IMR-90 (cell line): ENCODE measurements at regions not wholly inside any gene's neighbourhood (a gene's known extent, or its start where the extent isn't known, plus 50 kb on each side); places are given as distances from the start of the nearest gene placed in this dataset.
A peak's percentile ranks its signal among the peaks of the same experiment; 100 is the strongest.

ENCODE experiments used
- ATAC-seq: fragments of 200-7000 bp; cut with Tn5 transposase; 2 replicates; pipeline ENCODE4 v1.9.1; 2020; ENCODE audit warnings: low read depth, mild to moderate bottlenecking, moderate library complexity
- BruUV-seq: library from RNA; stranded (reverse); fragments of 400-500 nt; replicated peaks from 2 replicates; lab custom pipeline; 2021; lab: Mats Ljungman, UMichigan
- CTCF ChIA-PET: fragments of 300-600 bp; formaldehyde crosslinking; extraction: SDS; loops from one replicate; lab custom pipeline; 2021; ENCODE audit warnings: antibody characterized with exemption; lab: Yijun Ruan, JAX
- POLR2A ChIA-PET: fragments of 300-600 bp; sonication (Branson Sonifier 250); formaldehyde crosslinking; loops from one replicate; lab custom pipeline; 2022; ENCODE audit warnings: antibody characterized with exemption; ENCODE audit not compliant: unreplicated experiment; lab: Charles Lee
- DNase-seq: peaks from one replicate; pipeline ENCODE4 v3.0.0; 2013
- H2AFZ ChIP-seq: replicated peaks from 2 replicates; pipeline ENCODE3; 2013; ENCODE audit warnings: low read length, mild to moderate bottlenecking; ENCODE audit not compliant: poor library complexity
- H2AK5ac ChIP-seq: 2 replicates; pipeline ENCODE4 v1.6.1; 2013; ENCODE audit warnings: low read depth, low read length, inconsistent platforms
- H2AK9ac ChIP-seq: replicated peaks from 2 replicates; pipeline ENCODE3; 2013; ENCODE audit warnings: mild to moderate bottlenecking, low read depth, low read length, moderate library complexity; ENCODE audit not compliant: poor library complexity
- H2BK120ac ChIP-seq: 2 replicates; pipeline ENCODE4 v1.6.1; 2013; ENCODE audit warnings: low read depth, low read length, inconsistent platforms
- H2BK15ac ChIP-seq: 3 replicates; pipeline ENCODE4 v1.6.1; 2013; ENCODE audit warnings: low read depth, low read length, inconsistent platforms
- H2BK20ac ChIP-seq: 2 replicates; pipeline ENCODE4 v1.6.1; 2013; ENCODE audit warnings: low read depth, mild to moderate bottlenecking, inconsistent platforms, low read length, moderate library complexity
- H2BK5ac ChIP-seq: 2 replicates; pipeline ENCODE4 v1.6.1; 2013; ENCODE audit warnings: mild to moderate bottlenecking, low read depth, low read length, inconsistent platforms; ENCODE audit not compliant: poor library complexity, severe bottlenecking
- H3K14ac ChIP-seq: replicated peaks from 2 replicates; pipeline ENCODE4 v1.6.1; 2013; ENCODE audit warnings: low read depth, low read length, inconsistent platforms
- H3K18ac ChIP-seq: 2 replicates; pipeline ENCODE4 v1.6.1; 2013; ENCODE audit warnings: low read depth, low read length, control low read depth
- H3K23ac ChIP-seq: 2 replicates; pipeline ENCODE4 v1.6.1; 2013; ENCODE audit warnings: low read depth, low read length, inconsistent platforms
- H3K27ac ChIP-seq: 2 replicates; pipeline ENCODE4 v1.5.1; 2013; ENCODE audit warnings: mild to moderate bottlenecking, control low read depth, low read length; ENCODE audit not compliant: insufficient read depth
- H3K27me3 ChIP-seq: 2 replicates; pipeline ENCODE4 v1.6.1; 2013; ENCODE audit warnings: low read length; ENCODE audit not compliant: control insufficient read depth, insufficient read depth
- H3K36me3 ChIP-seq: 2 replicates; pipeline ENCODE4 v1.6.1; 2013; ENCODE audit warnings: low read length, mixed read lengths; ENCODE audit not compliant: control insufficient read depth, insufficient read depth
- H3K4ac ChIP-seq: 2 replicates; pipeline ENCODE4 v1.6.1; 2013; ENCODE audit warnings: low read depth, low read length, inconsistent platforms
- H3K4me1 ChIP-seq: 2 replicates; pipeline ENCODE4 v1.6.1; 2013; ENCODE audit warnings: low read length, mixed read lengths; ENCODE audit not compliant: control insufficient read depth, insufficient read depth
- H3K4me2 ChIP-seq: 2 replicates; pipeline ENCODE4 v1.6.1; 2013; ENCODE audit warnings: low read depth, mild to moderate bottlenecking, control low read depth, low read length, moderate library complexity
- H3K4me3 ChIP-seq: 2 replicates; pipeline ENCODE4 v1.5.1; 2013; ENCODE audit warnings: low read depth, mild to moderate bottlenecking, control low read depth, low read length, moderate library complexity; ENCODE audit not compliant: insufficient read depth
- H3K56ac ChIP-seq: 2 replicates; pipeline ENCODE4 v1.6.1; 2013; ENCODE audit warnings: low read length, inconsistent platforms; ENCODE audit not compliant: insufficient read depth; ENCODE audit errors: extremely low read depth
- H3K79me1 ChIP-seq, 2 experiments: 2 replicates each; pipeline ENCODE4 v1.6.1; 2013; ENCODE audit warnings: low read length in 2 of 2, inconsistent platforms in 1 of 2, low read depth in 1 of 2
- H3K9ac ChIP-seq: 2 replicates; pipeline ENCODE4 v1.6.1; 2013; ENCODE audit warnings: low read depth, low read length, control low read depth
- H3K9me1 ChIP-seq: 2 replicates; pipeline ENCODE4 v1.6.1; 2013; ENCODE audit warnings: low read length, inconsistent platforms; ENCODE audit not compliant: insufficient read depth
- H3K9me3 ChIP-seq: 2 replicates; pipeline ENCODE4 v1.6.1; 2013; ENCODE audit warnings: low read length; ENCODE audit not compliant: control insufficient read depth, insufficient read depth
- H4K20me1 ChIP-seq: 2 replicates; pipeline ENCODE4 v1.6.1; 2013; ENCODE audit warnings: low read length, inconsistent platforms; ENCODE audit not compliant: insufficient read depth
- H4K5ac ChIP-seq: 2 replicates; pipeline ENCODE4 v1.6.1; 2013; ENCODE audit warnings: mild to moderate bottlenecking, low read depth, low read length, control low read depth
- H4K8ac ChIP-seq, 2 experiments: 2 replicates each; pipeline ENCODE4 v1.6.1; 2013; ENCODE audit warnings: low read depth in 2 of 2, low read length in 2 of 2, control low read depth in 1 of 2, inconsistent platforms in 1 of 2
- H4K91ac ChIP-seq: 2 replicates; pipeline ENCODE4 v1.6.1; 2013; ENCODE audit warnings: low read depth, low read length, inconsistent platforms; ENCODE audit not compliant: insufficient read depth
- CHD1 ChIP-seq: IDR thresholded peaks from 2 replicates; pipeline ENCODE4 v1.6.1; 2012; ENCODE audit warnings: low read depth, low read length, improper control_type of control experiment
- USF2 ChIP-seq: fragments of 150-350 bp; IDR thresholded peaks from 2 replicates; pipeline ENCODE4 v1.6.1; 2017; ENCODE audit warnings: mild to moderate bottlenecking, antibody characterized with exemption, low read length, low read depth
- WGBS, 2 experiments: methylation state at CpG; one replicate each; pipeline versions ENCODE4 v1.1.5 to v1.1.7; 2013; ENCODE audit warnings: missing lambda C conversion rate in 2 of 2; ENCODE audit not compliant: insufficient read length in 1 of 2; ENCODE audit errors: extremely low coverage in 2 of 2; 5-methylcytosine and 5-hydroxymethylcytosine counted together
- dilution Hi-C: fragments of 300-500 bp; cut with HindIII; formaldehyde crosslinking; loops from one replicate; pipeline ENCODE4 v1.14.3; 2018; ENCODE audit warnings: low sequenced_read_pairs; ENCODE audit not compliant: unreplicated experiment
- in situ Hi-C: fragments of 300-500 bp; cut with MboI; formaldehyde crosslinking; loops from 3 replicates; pipeline ENCODE4 v1.14.3; 2019; ENCODE audit warnings: low sequenced_read_pairs, inconsistent platforms, mixed read lengths
- intact Hi-C: fragments of 100-400 bp; cut with micrococcal nuclease; formaldehyde crosslinking; loops from 2 replicates; pipeline ENCODE4 v1.10.0; 2022

- peak overlapping the region in 1 of 2 experiments; percentile 68; a peak in 2 of 4 replicates for H4K8ac ChIP-seq
- in situ Hi-C loops (no loop called here), intact Hi-C loops (loop anchor here (5.0 to 10.0 kb wide), 3 partner anchors 164 to 469 kb away; partner anchors contain the start of gene IGFBP5), dilution Hi-C loops (no loop called here)
- peak overlapping the region; percentile 32 for H2AFZ ChIP-seq
- peak overlapping the region; percentile 15; the same call in 1 of the 2 replicates for H3K4me2 ChIP-seq
- H2BK20ac ChIP-seq = peak overlapping the region; percentile 93
- peak overlapping the region; percentile 60 for H4K91ac ChIP-seq
- H3K27ac ChIP-seq = peak overlapping the region; percentile 82
- peak overlapping the region; percentile 35 for H3K23ac ChIP-seq
- peak overlapping the region; percentile 92 for H2BK120ac ChIP-seq
- H3K27me3 ChIP-seq = no peaks in the 10 kb centered on the region; the same call in none of the 2 replicates
- peak overlapping the region; percentile 40; the same call in 1 of the 2 replicates for H3K56ac ChIP-seq
- no peak overlapping the region for H2AK9ac ChIP-seq
- peak overlapping the region; percentile 39 for H2BK5ac ChIP-seq
- H3K9me3 ChIP-seq = no peaks in the 10 kb centered on the region
- no peaks in the 10 kb centered on the region for H3K79me1 ChIP-seq
- ChIA-PET CTCF (interaction anchor here (0.7 to 0.8 kb wide), 2 partner anchors 121 to 350 kb away, joined by 3 read pairs; partner anchors contain the start of gene IGFBP5), POLR2A (no interaction called here)
- H4K5ac ChIP-seq = peak overlapping the region; percentile 92
- no peaks in the 10 kb centered on the region for H3K36me3 ChIP-seq
- peak overlapping the region; percentile 94 for H3K18ac ChIP-seq
- H3K14ac ChIP-seq = peak overlapping the region; percentile 74
- BruUV-seq = no TSS peak
- ATAC-seq (peak; percentile 25), DNase-seq (peak; percentile 62)
- peak overlapping the region; percentile 91 for H3K4ac ChIP-seq
- peaks cover 19% of the 10 kb centered on the region for H3K9me1 ChIP-seq
- no peak overlapping the region for H3K9ac ChIP-seq
- peak overlapping the region; percentile 59 for H2BK15ac ChIP-seq
- peaks cover 27% of the 10 kb centered on the region for H3K4me1 ChIP-seq
- TF ChIP-seq CHD1 (no peak), USF2 (peak; percentile 60; the same call in 1 of the 2 replicates)
- H3K4me3 ChIP-seq = no peak overlapping the region
- no peaks in the 10 kb centered on the region for H4K20me1 ChIP-seq
- WGBS, 2 experiments = 100% methylated on average over 1 of the region's 7 CpGs; no CpG with 5 or more reads in 1 of the 2 experiments
- H2AK5ac ChIP-seq = peak overlapping the region; percentile 68
These were observed 186.0 kb upstream of the TNP1 start for GRCh38 chr2:217045700-217046475.
